Upper lobe of right lung (tissue), 1 donor: ENCODE measurements at regions not wholly inside any gene's neighbourhood (a gene's known extent, or its start where the extent isn't known, plus 50 kb on each side); places are given as distances from the start of the nearest gene placed in this dataset.

Experiments
- ATAC-seq: fragments of 200-7000 bp; cut with Tn5 transposase; one replicate; pipeline ENCODE4 v1.9.1; 2020; ENCODE audit warnings: mild to moderate bottlenecking, moderate library complexity
- DNase-seq: peaks from one replicate; pipeline ENCODE4 v3.0.0-alpha.2; 2020
- H3K27ac ChIP-seq: fragments of 200-600 bp; one replicate; pipeline ENCODE4 v1.8.0; 2022
- H3K27me3 ChIP-seq: fragments of 200-600 bp; one replicate; pipeline ENCODE4 v1.8.0; 2022; ENCODE audit warnings: mild to moderate bottlenecking
- H3K36me3 ChIP-seq: fragments of 200-600 bp; one replicate; pipeline ENCODE4 v1.8.0; 2022
- H3K4me1 ChIP-seq: fragments of 200-600 bp; one replicate; pipeline ENCODE4 v1.8.0; 2022
- H3K4me3 ChIP-seq: fragments of 200-600 bp; one replicate; pipeline ENCODE4 v1.8.0; 2022; ENCODE audit warnings: mild to moderate bottlenecking
- H3K9me3 ChIP-seq: fragments of 200-600 bp; one replicate; pipeline ENCODE4 v1.8.0; 2022
- CTCF ChIP-seq: fragments of 200-600 bp; IDR thresholded peaks from one replicate; pipeline ENCODE4 v1.8.0; 2022; ENCODE audit warnings: antibody characterized with exemption
- intact Hi-C: fragments of 100-400 bp; cut with DNase I; formaldehyde crosslinking; loops from one replicate; pipeline ENCODE4 v1.11.0; 2022
- donor health status: DM: no; HTN: yes; CAD: no; lungs with severe emphysema.

- no peaks in the 10 kb centered on the region for H3K9me3 ChIP-seq
- H3K27me3 ChIP-seq: no peaks in the 10 kb centered on the region
- no peak for DNase-seq
- no peak for ATAC-seq
- no peak overlapping the region for H3K27ac ChIP-seq
- H3K4me1 ChIP-seq: no peaks in the 10 kb centered on the region
- H3K36me3 ChIP-seq: no peaks in the 10 kb centered on the region
- no peak overlapping the region for H3K4me3 ChIP-seq
- TF ChIP-seq CTCF: no peak
- intact Hi-C loops: no loop called here
Observed at GRCh38 chr12:98431089-98431488, 84.3 kb upstream of the TMPO start.

GRCh38 chr12:98437166-98437565, 78.2 kb upstream of the TMPO start:
- Histone ChIP-seq H3K27me3 (no peaks in the 10 kb centered on the region), H3K27ac (no peak overlapping the region), H3K4me3 (no peak overlapping the region), H3K36me3 (no peaks in the 10 kb centered on the region), H3K9me3 (no peaks in the 10 kb centered on the region), H3K4me1 (peaks cover 18% of the 10 kb centered on the region)
- no peak for TF ChIP-seq CTCF
- intact Hi-C loops: no loop called here
- ATAC-seq (no peak), DNase-seq (no peak)

- intact Hi-C loops: no loop called here
- peaks cover 18% of the 10 kb centered on the region for H3K4me1 ChIP-seq
- H3K9me3 ChIP-seq: no peaks in the 10 kb centered on the region
- H3K4me3 ChIP-seq: no peak overlapping the region
- no peaks in the 10 kb centered on the region for H3K36me3 ChIP-seq
- no peak for TF ChIP-seq CTCF
- no peak for ATAC-seq
- H3K27ac ChIP-seq: no peak overlapping the region
- no peaks in the 10 kb centered on the region for H3K27me3 ChIP-seq
- no peak for DNase-seq
Observed at GRCh38 chr12:98437806-98438595, 77.4 kb upstream of the TMPO start.

- DNase-seq (no peak), ATAC-seq (peak; percentile 47)
- no peaks in the 10 kb centered on the region for H3K36me3 ChIP-seq
- TF ChIP-seq CTCF: no peak
- intact Hi-C loops: no loop called here
- H3K9me3 ChIP-seq: no peaks in the 10 kb centered on the region
- H3K27ac ChIP-seq: peak overlapping the region; percentile 73
- no peak overlapping the region for H3K4me3 ChIP-seq
- peaks cover 18% of the 10 kb centered on the region for H3K4me1 ChIP-seq
- no peaks in the 10 kb centered on the region for H3K27me3 ChIP-seq
Observed at GRCh38 chr12:98438656-98439230, 76.6 kb upstream of the TMPO start.

GRCh38 chr12:98439471-98439951, 75.9 kb upstream of the TMPO start:
- intact Hi-C loops: no loop called here
- peaks cover 18% of the 10 kb centered on the region for H3K4me1 ChIP-seq
- TF ChIP-seq CTCF: no peak
- H3K27ac ChIP-seq: peak overlapping the region; percentile 73
- no peaks in the 10 kb centered on the region for H3K27me3 ChIP-seq
- ATAC-seq (peak; percentile 74), DNase-seq (no peak)
- H3K9me3 ChIP-seq: no peaks in the 10 kb centered on the region
- no peaks in the 10 kb centered on the region for H3K36me3 ChIP-seq
- H3K4me3 ChIP-seq: no peak overlapping the region
